ENCODE measurements at regions not wholly inside any gene's neighbourhood (a gene's known extent, or its start where the extent isn't known, plus 50 kb on each side); places are given as distances from the start of the nearest gene placed in this dataset.

DNA sequence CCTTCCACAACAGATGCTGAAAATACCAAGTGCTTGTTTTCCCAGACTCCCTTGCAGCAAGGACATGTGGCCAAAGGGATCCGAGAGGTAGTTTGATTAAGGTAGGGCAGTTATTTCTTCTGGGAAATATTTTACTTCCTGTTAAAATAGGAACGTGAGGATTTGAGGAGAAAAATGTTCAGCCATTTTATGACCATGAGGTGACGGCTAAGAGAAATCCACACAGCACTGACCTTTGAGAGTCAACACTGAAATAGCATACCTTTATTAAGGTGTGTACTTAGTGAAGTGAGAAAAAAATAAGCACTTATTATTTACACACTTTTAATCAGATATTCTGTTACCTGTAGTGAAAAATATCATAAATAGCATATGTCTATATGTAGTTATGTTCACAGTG is 133.9 kb downstream of the PPP1R3A start:
- no peak overlapping the region for H3K27ac ChIP-seq (ENCODE audit: low read depth, low read length)
- H3K4me2 ChIP-seq (ENCODE audit: insufficient read depth, low read length), result no peak overlapping the region
- H3K79me2 ChIP-seq (ENCODE audit: insufficient read depth, low read length), result no peaks in the 10 kb centered on the region
- TF ChIP-seq, protein P1, sequence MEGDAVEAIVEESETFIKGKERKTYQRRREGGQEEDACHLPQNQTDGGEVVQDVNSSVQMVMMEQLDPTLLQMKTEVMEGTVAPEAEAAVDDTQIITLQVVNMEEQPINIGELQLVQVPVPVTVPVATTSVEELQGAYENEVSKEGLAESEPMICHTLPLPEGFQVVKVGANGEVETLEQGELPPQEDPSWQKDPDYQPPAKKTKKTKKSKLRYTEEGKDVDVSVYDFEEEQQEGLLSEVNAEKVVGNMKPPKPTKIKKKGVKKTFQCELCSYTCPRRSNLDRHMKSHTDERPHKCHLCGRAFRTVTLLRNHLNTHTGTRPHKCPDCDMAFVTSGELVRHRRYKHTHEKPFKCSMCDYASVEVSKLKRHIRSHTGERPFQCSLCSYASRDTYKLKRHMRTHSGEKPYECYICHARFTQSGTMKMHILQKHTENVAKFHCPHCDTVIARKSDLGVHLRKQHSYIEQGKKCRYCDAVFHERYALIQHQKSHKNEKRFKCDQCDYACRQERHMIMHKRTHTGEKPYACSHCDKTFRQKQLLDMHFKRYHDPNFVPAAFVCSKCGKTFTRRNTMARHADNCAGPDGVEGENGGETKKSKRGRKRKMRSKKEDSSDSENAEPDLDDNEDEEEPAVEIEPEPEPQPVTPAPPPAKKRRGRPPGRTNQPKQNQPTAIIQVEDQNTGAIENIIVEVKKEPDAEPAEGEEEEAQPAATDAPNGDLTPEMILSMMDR (IDR thresholded peaks at IDR 0.05; ENCODE audit: extremely low read depth, low read depth, low read length), result no peak
- H3K27me3 ChIP-seq (ENCODE audit: insufficient read depth, low read length), result no peaks in the 10 kb centered on the region
- DNase-seq (ENCODE audit: insufficient read length, low spot score, missing footprints), result no peak
- H3K4me3 ChIP-seq (ENCODE audit: insufficient read depth, low read length), result no peak overlapping the region
- no peak overlapping the region for H2AFZ ChIP-seq (ENCODE audit: low read length)
- no peaks in the 10 kb centered on the region for H3K36me3 ChIP-seq (ENCODE audit: insufficient read depth, low read length)
- H4K20me1 ChIP-seq (ENCODE audit: insufficient read depth, low read length), result no peaks in the 10 kb centered on the region
- no peaks in the 10 kb centered on the region for H3K9me3 ChIP-seq (ENCODE audit: low read depth, low read length)
- H3K4me1 ChIP-seq (ENCODE audit: insufficient read depth, low read length), result no peaks in the 10 kb centered on the region

DNA sequence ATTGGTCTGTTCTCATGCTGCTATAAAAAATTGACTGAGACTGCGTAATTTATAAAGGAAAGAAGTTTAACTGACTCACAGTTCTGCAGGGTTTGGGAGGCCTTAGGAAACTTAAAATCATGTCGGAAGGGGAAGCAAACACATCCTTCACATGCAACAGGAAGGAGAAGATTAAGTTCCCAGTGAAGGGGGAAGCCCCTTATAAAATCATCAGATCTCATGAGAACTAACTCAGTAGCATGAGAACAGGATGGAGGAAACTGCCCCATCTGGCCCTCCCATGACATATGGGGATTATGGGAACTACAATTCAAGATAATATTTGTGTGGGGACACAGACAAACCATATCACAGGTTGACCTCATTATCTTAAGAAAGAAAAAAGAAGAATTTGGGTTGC is 134.5 kb downstream of the PPP1R3A start:
- H3K9me3 ChIP-seq (ENCODE audit: low read depth, low read length), result no peaks in the 10 kb centered on the region
- H4K20me1 ChIP-seq (ENCODE audit: insufficient read depth, low read length), result no peaks in the 10 kb centered on the region
- peak overlapping the region; percentile 22 for H2AFZ ChIP-seq (ENCODE audit: low read length)
- no peaks in the 10 kb centered on the region for H3K4me1 ChIP-seq (ENCODE audit: insufficient read depth, low read length)
- TF ChIP-seq, protein P1 (IDR thresholded peaks at IDR 0.05; ENCODE audit: extremely low read depth, low read depth, low read length), result no peak
- H3K27me3 ChIP-seq (ENCODE audit: insufficient read depth, low read length), result no peaks in the 10 kb centered on the region
- no peaks in the 10 kb centered on the region for H3K36me3 ChIP-seq (ENCODE audit: insufficient read depth, low read length)
- H3K27ac ChIP-seq (ENCODE audit: low read depth, low read length), result no peak overlapping the region
- no peaks in the 10 kb centered on the region for H3K79me2 ChIP-seq (ENCODE audit: insufficient read depth, low read length)
- DNase-seq (ENCODE audit: insufficient read length, low spot score, missing footprints), result no peak
- H3K4me2 ChIP-seq (ENCODE audit: insufficient read depth, low read length), result no peak overlapping the region
- H3K4me3 ChIP-seq (ENCODE audit: insufficient read depth, low read length), result no peak overlapping the region

DNA sequence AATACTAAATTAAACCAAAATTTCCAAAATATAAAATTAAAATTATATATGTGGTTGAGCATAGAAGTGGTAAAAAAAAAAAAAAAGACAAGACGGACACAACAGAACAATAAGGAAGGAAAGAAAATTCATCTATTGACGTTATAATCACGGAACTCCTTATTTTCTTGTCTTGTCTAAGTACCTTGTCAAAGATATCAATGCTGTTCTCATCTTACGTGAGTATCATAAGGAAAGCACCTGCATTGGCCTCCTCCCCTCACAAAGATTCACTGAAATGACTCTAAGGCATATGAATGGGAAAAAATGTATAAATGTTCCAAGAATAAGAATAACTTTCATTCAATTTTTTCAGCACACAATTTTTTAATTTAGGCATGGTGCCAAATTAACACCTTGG is 135.4 kb downstream of the PPP1R3A start:
- H3K79me2 ChIP-seq (ENCODE audit: insufficient read depth, low read length), result no peaks in the 10 kb centered on the region
- no peak for DNase-seq (ENCODE audit: insufficient read length, low spot score, missing footprints)
- no peaks in the 10 kb centered on the region for H3K27me3 ChIP-seq (ENCODE audit: insufficient read depth, low read length)
- H3K27ac ChIP-seq (ENCODE audit: low read depth, low read length), result no peak overlapping the region
- no peaks in the 10 kb centered on the region for H3K4me1 ChIP-seq (ENCODE audit: insufficient read depth, low read length)
- no peaks in the 10 kb centered on the region for H4K20me1 ChIP-seq (ENCODE audit: insufficient read depth, low read length)
- no peak overlapping the region for H3K4me3 ChIP-seq (ENCODE audit: insufficient read depth, low read length)
- H3K36me3 ChIP-seq (ENCODE audit: insufficient read depth, low read length), result no peaks in the 10 kb centered on the region
- no peak overlapping the region for H3K4me2 ChIP-seq (ENCODE audit: insufficient read depth, low read length)
- H3K9me3 ChIP-seq (ENCODE audit: low read depth, low read length), result no peaks in the 10 kb centered on the region
- H2AFZ ChIP-seq (ENCODE audit: low read length), result no peak overlapping the region
- TF ChIP-seq, protein P1 (IDR thresholded peaks at IDR 0.05; ENCODE audit: extremely low read depth, low read depth, low read length), result no peak

DNA sequence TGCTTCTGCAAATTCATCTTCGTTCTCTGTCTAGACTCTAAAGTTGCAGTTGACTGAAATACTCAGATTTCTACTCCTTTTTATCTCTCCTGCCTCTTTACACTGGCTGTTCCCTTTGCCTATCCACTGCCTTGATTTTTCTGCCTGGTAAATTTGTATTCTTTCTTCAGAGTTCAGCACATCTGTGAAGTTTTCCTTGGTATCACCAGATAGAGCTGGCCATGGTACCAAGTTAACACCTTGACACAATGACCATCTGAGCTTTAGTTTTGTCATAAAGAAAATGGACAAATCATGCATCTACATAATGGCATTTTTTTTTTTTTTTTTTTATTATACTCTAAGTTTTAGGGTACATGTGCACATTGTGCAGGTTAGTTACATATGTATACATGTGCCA is 143.0 kb downstream of the PPP1R3A start:
- TF ChIP-seq, protein P1 (IDR thresholded peaks at IDR 0.05; ENCODE audit: extremely low read depth, low read depth, low read length), result no peak
- Histone ChIP-seq H3K79me2 (ENCODE audit: insufficient read depth, low read length) (no peaks in the 10 kb centered on the region), H3K27me3 (ENCODE audit: insufficient read depth, low read length) (no peaks in the 10 kb centered on the region), H3K36me3 (ENCODE audit: insufficient read depth, low read length) (no peaks in the 10 kb centered on the region), H3K4me3 (ENCODE audit: insufficient read depth, low read length) (no peak overlapping the region), H3K4me2 (ENCODE audit: insufficient read depth, low read length) (no peak overlapping the region), H4K20me1 (ENCODE audit: insufficient read depth, low read length) (no peaks in the 10 kb centered on the region), H3K9me3 (ENCODE audit: low read depth, low read length) (no peaks in the 10 kb centered on the region), H3K4me1 (ENCODE audit: insufficient read depth, low read length) (no peaks in the 10 kb centered on the region), H2AFZ (ENCODE audit: low read length) (no peak overlapping the region), H3K27ac (ENCODE audit: low read depth, low read length) (no peak overlapping the region)
- no peak for DNase-seq (ENCODE audit: insufficient read length, low spot score, missing footprints)
